WTC11 (cell line): ENCODE measurements at regions not wholly inside any gene's neighbourhood (a gene's known extent, or its start where the extent isn't known, plus 50 kb on each side); places are given as distances from the start of the nearest gene placed in this dataset.

Experiments used
- ATAC-seq: fragments of 200-7000 bp; cut with Tn5 transposase; 2 replicates; pipeline ENCODE4 v1.10.0; 2021; ENCODE audit warnings: mild to moderate bottlenecking, moderate library complexity
- CTCF ChIA-PET: fragments of 300-600 bp; sonication (Branson Sonifier 250); formaldehyde crosslinking; loops from one replicate; lab custom pipeline; 2021; ENCODE audit warnings: antibody characterized with exemption; lab: Charles Lee
- POLR2A ChIA-PET: fragments of 350-600 bp; sonication (Branson Sonifier 250); formaldehyde crosslinking; loops from one replicate; lab custom pipeline; 2021; ENCODE audit warnings: antibody characterized with exemption; lab: Charles Lee
- DNase-seq: peaks from one replicate; pipeline ENCODE4 v3.0.0; 2021; ENCODE audit warnings: low spot score
- H3K27ac Mint-ChIP-seq: 2 replicates; pipeline ENCODE4 v1.8.0; 2021; ENCODE audit warnings: mixed read lengths
- H3K27me3 Mint-ChIP-seq: 2 replicates; pipeline ENCODE4 v1.8.0; 2021; ENCODE audit warnings: low read depth, mild to moderate bottlenecking, moderate library complexity, mixed read lengths
- H3K36me3 Mint-ChIP-seq: 2 replicates; pipeline ENCODE4 v1.8.0; 2021; ENCODE audit warnings: mixed read lengths
- H3K4me1 Mint-ChIP-seq: 2 replicates; pipeline ENCODE4 v1.8.0; 2022; ENCODE audit warnings: mixed read lengths
- H3K4me3 Mint-ChIP-seq: 2 replicates; pipeline ENCODE4 v1.8.0; 2021; ENCODE audit warnings: mild to moderate bottlenecking, moderate library complexity, mixed read lengths
- H3K9me3 Mint-ChIP-seq: 2 replicates; pipeline ENCODE4 v1.8.0; 2021; ENCODE audit warnings: mixed read lengths
- AR ChIP-seq: fragments of 250-450 bp; sonication (Bioruptor Pico); IDR thresholded peaks from 2 replicates; pipeline ENCODE4 v1.9.0; 2021; ENCODE audit warnings: mild to moderate bottlenecking
- ARID4B ChIP-seq: sonication (generic); formaldehyde crosslinking; IDR thresholded peaks from 2 replicates; pipeline ENCODE4 v1.8.0; 2023; ENCODE audit warnings: missing genetic modification reagents, mild to moderate bottlenecking, borderline replicate concordance
- ATF1 ChIP-seq: sonication (generic); formaldehyde crosslinking; IDR thresholded peaks from 2 replicates; pipeline ENCODE4 v1.8.1; 2023; ENCODE audit warnings: mild to moderate bottlenecking, moderate library complexity, missing genetic modification reagents
- E2F5 ChIP-seq: sonication (generic); formaldehyde crosslinking; IDR thresholded peaks from 2 replicates; pipeline ENCODE4 v1.8.1; 2022; ENCODE audit warnings: mild to moderate bottlenecking, moderate library complexity, missing genetic modification reagents
- GABPB1 ChIP-seq: sonication (generic); formaldehyde crosslinking; IDR thresholded peaks from 2 replicates; pipeline ENCODE4 v1.8.1; 2023; ENCODE audit warnings: mild to moderate bottlenecking, missing genetic modification reagents
- HMGXB4 ChIP-seq: sonication (generic); formaldehyde crosslinking; IDR thresholded peaks from 2 replicates; pipeline ENCODE4 v1.8.1; 2023; ENCODE audit warnings: mild to moderate bottlenecking, moderate library complexity, missing genetic modification reagents
- JAZF1 ChIP-seq: fragments of 250-450 bp; sonication (Bioruptor Pico); IDR thresholded peaks from 2 replicates; pipeline ENCODE4 v1.9.0; 2021; ENCODE audit warnings: moderate library complexity, mild to moderate bottlenecking, inconsistent platforms
- KAT7 ChIP-seq: sonication (generic); formaldehyde crosslinking; IDR thresholded peaks from 2 replicates; pipeline ENCODE4 v1.8.1; 2023; ENCODE audit warnings: missing genetic modification reagents, mild to moderate bottlenecking, borderline replicate concordance
- MLX ChIP-seq: sonication (generic); formaldehyde crosslinking; IDR thresholded peaks from 2 replicates; pipeline ENCODE4 v1.8.1; 2023; ENCODE audit warnings: mild to moderate bottlenecking, missing genetic modification reagents, moderate library complexity
- NFE2L1 ChIP-seq: sonication (generic); formaldehyde crosslinking; IDR thresholded peaks from 2 replicates; pipeline ENCODE4 v1.8.1; 2023; ENCODE audit warnings: missing genetic modification reagents
- TEAD4 ChIP-seq: sonication (generic); formaldehyde crosslinking; IDR thresholded peaks from 2 replicates; pipeline ENCODE4 v1.8.0; 2022; ENCODE audit warnings: mild to moderate bottlenecking, missing genetic modification reagents
- ZNF396 ChIP-seq: fragments of 250-450 bp; sonication (Bioruptor Pico); IDR thresholded peaks from 2 replicates; pipeline ENCODE4 v1.8.0; 2021; ENCODE audit warnings: mild to moderate bottlenecking, moderate library complexity, borderline replicate concordance

- TF ChIP-seq ARID4B (CRISPR knock-in tag): no peak
- TF ChIP-seq NFE2L1 (CRISPR knock-in tag): no peak
- TF ChIP-seq JAZF1 (CRISPR knock-in tag): no peak
- no peak for TF ChIP-seq ATF1 (CRISPR knock-in tag)
- TF ChIP-seq GABPB1 (CRISPR knock-in tag): no peak
- no peak for TF ChIP-seq AR (CRISPR knock-in tag)
- no peak for TF ChIP-seq E2F5 (CRISPR knock-in tag)
- TF ChIP-seq KAT7 (CRISPR knock-in tag): no peak
- TF ChIP-seq ZNF396 (CRISPR knock-in tag): no peak
- TF ChIP-seq, all 79 proteins: peak for 0
Measured at GRCh38 chr12:34300376-34301250, 278.3 kb downstream of the ALG10 start (continued).

GRCh38 chr12:34301251-34302130 is 279.2 kb downstream of the ALG10 start:
- no peaks in the 10 kb centered on the region for H3K4me1 Mint-ChIP-seq
- no peak for TF ChIP-seq MLX (CRISPR knock-in tag)
- TF ChIP-seq HMGXB4 (CRISPR knock-in tag): no peak
- TF ChIP-seq TEAD4 (CRISPR knock-in tag): no peak
- H3K9me3 Mint-ChIP-seq: peaks cover 96% of the 10 kb centered on the region
- ChIA-PET CTCF (no interaction called here), POLR2A (no interaction called here)
- H3K27me3 Mint-ChIP-seq: peaks cover 41% of the 10 kb centered on the region
- DNase-seq (no peak), ATAC-seq (no peak)
- H3K4me3 Mint-ChIP-seq: no peak overlapping the region
- peaks cover 98% of the 10 kb centered on the region for H3K36me3 Mint-ChIP-seq
- H3K27ac Mint-ChIP-seq: no peak overlapping the region
